Activated CD8-positive, alpha-beta T cell treated with anti-CD3 and anti-CD28 coated beads, Interleukin-2, amount 10 ng/mL, durations not matched to agents 7 days and 5 days (primary cell): ENCODE measurements at regions not wholly inside any gene's neighbourhood (a gene's known extent, or its start where the extent isn't known, plus 50 kb on each side); places are given as distances from the start of the nearest gene placed in this dataset.

Experiments used
- ATAC-seq: fragments of 150-1000 bp; cut with Tn5 transposase; one replicate; pipeline ENCODE4 v1.10.0; 2021; ENCODE audit warnings: moderate library complexity
- CTCF ChIA-PET: fragments of 350-600 bp; sonication (Branson Sonifier 250); formaldehyde crosslinking; loops from one replicate; lab custom pipeline; 2021; ENCODE audit warnings: antibody characterized with exemption; lab: Charles Lee
- POLR2A ChIA-PET: fragments of 350-600 bp; sonication (Branson Sonifier 250); formaldehyde crosslinking; loops from one replicate; lab custom pipeline; 2021; ENCODE audit warnings: antibody characterized with exemption; lab: Charles Lee
- DNase-seq: peaks from one replicate; pipeline ENCODE4 v3.0.0-alpha.2; 2020
- H3K27ac Mint-ChIP-seq: one replicate; pipeline ENCODE4 v1.8.0; 2021; ENCODE audit warnings: mild to moderate bottlenecking, mixed read lengths
- H3K27me3 Mint-ChIP-seq: one replicate; pipeline ENCODE4 v1.8.0; 2021; ENCODE audit warnings: low read depth, mixed read lengths
- H3K36me3 Mint-ChIP-seq: one replicate; pipeline ENCODE4 v1.8.0; 2021; ENCODE audit warnings: low read depth, mixed read lengths
- H3K4me1 Mint-ChIP-seq: one replicate; pipeline ENCODE4 v1.8.0; 2021; ENCODE audit warnings: low read depth, mixed read lengths
- H3K4me3 Mint-ChIP-seq: one replicate; pipeline ENCODE4 v1.8.0; 2021; ENCODE audit warnings: mild to moderate bottlenecking, mixed read lengths
- H3K9me3 Mint-ChIP-seq: one replicate; pipeline ENCODE4 v1.8.0; 2022; ENCODE audit warnings: mixed read lengths; ENCODE audit not compliant: insufficient read depth

- Mint-ChIP-seq H3K36me3 (no peaks in the 10 kb centered on the region), H3K4me3 (no peak overlapping the region), H3K4me1 (peaks cover 1% of the 10 kb centered on the region), H3K27me3 (no peaks in the 10 kb centered on the region), H3K27ac (no peak overlapping the region), H3K9me3 (no peaks in the 10 kb centered on the region)
- CTCF ChIA-PET, result no interaction called here
- ATAC-seq (no peak), DNase-seq (no peak)
- POLR2A ChIA-PET, result no interaction called here
Observed at GRCh38 chrX:63514569-63515080, 163.5 kb upstream of the SPIN4 start.

DNA sequence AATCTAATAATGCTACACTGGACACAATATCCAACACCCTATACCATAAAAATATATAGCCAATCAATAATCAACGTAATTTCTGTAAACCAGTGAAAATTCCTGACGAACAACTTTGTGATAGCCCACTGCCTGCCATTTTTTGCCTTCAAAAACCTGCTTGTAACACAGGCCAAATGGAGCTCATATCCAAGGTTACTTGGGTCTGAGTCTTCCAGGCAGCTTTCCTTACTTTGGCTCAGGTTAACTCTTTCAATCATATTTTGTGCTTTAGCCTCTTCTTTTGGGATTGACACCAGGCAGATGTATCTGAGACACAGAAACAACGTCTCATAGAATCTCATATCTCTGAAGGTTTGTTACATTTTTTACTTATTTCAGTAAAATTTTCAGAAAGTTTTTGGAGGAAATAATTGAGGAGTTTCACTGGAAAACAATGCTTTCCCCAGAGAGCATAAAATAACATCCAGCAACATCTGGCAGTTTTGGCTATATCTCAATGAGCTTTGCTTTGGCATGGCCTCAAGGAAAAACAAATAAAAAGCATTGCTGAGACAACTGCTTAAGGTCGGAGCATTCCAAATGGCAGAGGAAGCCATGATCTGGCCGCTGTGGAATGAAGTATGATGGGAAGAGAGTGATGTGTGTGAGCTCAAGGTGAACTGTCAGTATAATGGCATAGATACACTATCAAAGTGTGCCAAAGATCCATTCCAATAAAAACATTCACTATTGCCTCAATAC, 162.9 kb upstream of the SPIN4 start:
- no peak for ATAC-seq
- Mint-ChIP-seq H3K27me3 (no peaks in the 10 kb centered on the region), H3K27ac (no peak overlapping the region), H3K4me1 (peaks cover 3% of the 10 kb centered on the region), H3K9me3 (no peaks in the 10 kb centered on the region), H3K36me3 (no peaks in the 10 kb centered on the region), H3K4me3 (no peak overlapping the region)
- CTCF ChIA-PET, result no interaction called here
- POLR2A ChIA-PET, result no interaction called here
- DNase-seq, result no peak

- peaks cover 3% of the 10 kb centered on the region for H3K4me1 Mint-ChIP-seq
- no peak overlapping the region for H3K4me3 Mint-ChIP-seq
- H3K9me3 Mint-ChIP-seq, result no peaks in the 10 kb centered on the region
- CTCF ChIA-PET, result no interaction called here
- H3K36me3 Mint-ChIP-seq, result no peaks in the 10 kb centered on the region
- no peak for DNase-seq
- H3K27ac Mint-ChIP-seq, result no peak overlapping the region
- no peak for ATAC-seq
- POLR2A ChIA-PET, result no interaction called here
- H3K27me3 Mint-ChIP-seq, result no peaks in the 10 kb centered on the region
Observed at GRCh38 chrX:63511361-63511760, 160.2 kb upstream of the SPIN4 start.

GRCh38 chrX:63508668-63509067, 157.5 kb upstream of the SPIN4 start:
- POLR2A ChIA-PET, result no interaction called here
- DNase-seq, result no peak

GRCh38 chrX:63506320-63506719, 155.2 kb upstream of the SPIN4 start:
- no peaks in the 10 kb centered on the region for H3K27me3 Mint-ChIP-seq
- ChIA-PET CTCF (interaction anchor here (0.7 to 1.0 kb wide), 4 partner anchors 10 to 1287 kb away, joined by 3 read pairs; no protein-coding TSS in a partner anchor), POLR2A (no interaction called here)
- H3K36me3 Mint-ChIP-seq, result no peaks in the 10 kb centered on the region
- H3K4me1 Mint-ChIP-seq, result peaks cover 7% of the 10 kb centered on the region
- DNase-seq (no peak), ATAC-seq (no peak)
- H3K4me3 Mint-ChIP-seq, result no peak overlapping the region
- no peak overlapping the region for H3K27ac Mint-ChIP-seq
- H3K9me3 Mint-ChIP-seq, result no peaks in the 10 kb centered on the region

More at GRCh38 chrX:63508668-63509067, 157.5 kb upstream of the SPIN4 start:
- no peak overlapping the region for H3K27ac Mint-ChIP-seq
- H3K36me3 Mint-ChIP-seq, result no peaks in the 10 kb centered on the region
- H3K9me3 Mint-ChIP-seq, result no peaks in the 10 kb centered on the region
- CTCF ChIA-PET, result no interaction called here
- H3K4me3 Mint-ChIP-seq, result no peak overlapping the region
- H3K27me3 Mint-ChIP-seq, result no peaks in the 10 kb centered on the region
- H3K4me1 Mint-ChIP-seq, result peaks cover 7% of the 10 kb centered on the region
- ATAC-seq, result no peak

DNA sequence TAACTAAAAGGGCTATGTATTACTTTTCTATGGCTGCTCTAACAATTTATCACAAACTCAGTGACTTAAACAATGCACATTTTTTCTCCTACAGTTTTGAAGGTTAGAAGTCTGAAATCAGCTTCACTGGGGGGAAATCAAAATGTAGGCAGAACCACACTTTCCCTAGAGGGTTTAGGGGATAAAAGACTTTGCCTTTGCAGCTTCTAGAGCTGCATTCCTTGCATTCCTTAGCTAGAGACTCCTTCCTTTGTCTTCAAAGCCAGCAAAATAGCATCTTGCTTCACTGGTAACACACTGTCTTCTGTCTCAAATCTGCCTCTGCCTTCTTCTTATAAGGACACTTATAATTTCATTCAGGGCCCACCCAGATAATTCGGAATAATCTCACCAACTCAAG, 152.4 kb upstream of the SPIN4 start:
- POLR2A ChIA-PET, result no interaction called here
- Mint-ChIP-seq H3K36me3 (no peaks in the 10 kb centered on the region), H3K4me1 (peaks cover 4% of the 10 kb centered on the region), H3K9me3 (peaks cover 4% of the 10 kb centered on the region), H3K4me3 (no peak overlapping the region), H3K27me3 (no peaks in the 10 kb centered on the region), H3K27ac (no peak overlapping the region)
- CTCF ChIA-PET, result no interaction called here
- ATAC-seq (no peak), DNase-seq (no peak)

GRCh38 chrX:63488546-63489373, 137.6 kb upstream of the SPIN4 start:
- CTCF ChIA-PET, result no interaction called here
- POLR2A ChIA-PET, result no interaction called here
- H3K4me3 Mint-ChIP-seq, result no peak overlapping the region
- H3K36me3 Mint-ChIP-seq, result peaks cover 4% of the 10 kb centered on the region
- no peaks in the 10 kb centered on the region for H3K9me3 Mint-ChIP-seq
- H3K27ac Mint-ChIP-seq, result no peak overlapping the region
- DNase-seq (no peak), ATAC-seq (no peak)
- no peaks in the 10 kb centered on the region for H3K27me3 Mint-ChIP-seq
- H3K4me1 Mint-ChIP-seq, result peaks cover 2% of the 10 kb centered on the region

GRCh38 chrX:63475200-63475599, 124.1 kb upstream of the SPIN4 start:
- Mint-ChIP-seq H3K27me3 (no peaks in the 10 kb centered on the region), H3K4me1 (no peaks in the 10 kb centered on the region), H3K27ac (no peak overlapping the region), H3K36me3 (peaks cover 21% of the 10 kb centered on the region), H3K4me3 (no peak overlapping the region), H3K9me3 (peaks cover 15% of the 10 kb centered on the region)
- CTCF ChIA-PET, result no interaction called here
- DNase-seq, result no peak
- ATAC-seq, result no peak
- POLR2A ChIA-PET, result no interaction called here

DNA sequence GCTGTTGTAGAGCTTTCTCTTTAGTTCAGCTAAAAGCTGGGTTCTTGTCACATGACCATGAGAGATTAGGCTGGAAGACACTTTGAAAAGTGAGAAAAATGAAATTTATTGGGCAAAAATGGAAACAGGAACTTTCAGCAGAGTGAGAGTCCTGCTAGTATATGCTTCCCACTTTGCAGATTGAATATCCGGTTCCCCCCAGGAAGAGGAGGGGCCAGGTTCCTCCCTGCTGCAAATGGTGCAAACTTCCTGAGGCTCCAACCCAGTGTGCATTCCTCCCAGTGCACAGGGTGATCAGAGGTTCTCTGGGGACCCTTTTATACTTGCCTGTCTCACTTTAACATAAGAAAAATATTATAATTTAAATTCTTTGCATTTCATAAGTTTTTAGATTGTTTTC, 119.9 kb upstream of the SPIN4 start:
- DNase-seq, result no peak
- Mint-ChIP-seq H3K4me3 (no peak overlapping the region), H3K27me3 (no peaks in the 10 kb centered on the region), H3K4me1 (no peaks in the 10 kb centered on the region), H3K27ac (no peak overlapping the region), H3K36me3 (peaks cover 10% of the 10 kb centered on the region), H3K9me3 (peaks cover 10% of the 10 kb centered on the region)
- no peak for ATAC-seq
- POLR2A ChIA-PET, result no interaction called here
- CTCF ChIA-PET, result no interaction called here

DNA sequence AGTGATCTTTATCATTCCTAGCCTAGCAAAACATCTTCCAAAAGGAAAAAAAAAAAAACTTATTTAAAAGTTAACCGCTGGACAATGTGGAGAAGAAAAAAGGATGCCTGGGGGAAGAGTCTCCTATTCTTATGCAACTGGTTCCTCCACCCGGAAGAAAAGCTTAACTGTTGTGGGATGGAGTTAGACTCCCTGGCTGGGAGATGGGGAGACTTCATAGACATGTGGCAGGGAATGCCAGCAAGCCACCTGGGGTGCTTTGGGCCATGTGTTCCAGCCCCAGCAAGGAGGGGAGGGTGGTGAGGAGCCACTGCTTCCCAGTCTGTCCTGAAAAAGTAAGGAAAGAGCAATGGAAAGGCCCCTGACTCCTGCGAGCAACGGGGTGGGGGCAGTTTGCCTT, 119.4 kb upstream of the SPIN4 start:
- ChIA-PET CTCF (no interaction called here), POLR2A (no interaction called here)
- H3K27me3 Mint-ChIP-seq, result no peaks in the 10 kb centered on the region
- H3K4me3 Mint-ChIP-seq, result no peak overlapping the region
- H3K36me3 Mint-ChIP-seq, result peaks cover 5% of the 10 kb centered on the region
- no peak overlapping the region for H3K27ac Mint-ChIP-seq
- H3K4me1 Mint-ChIP-seq, result no peaks in the 10 kb centered on the region
- DNase-seq (no peak), ATAC-seq (no peak)
- peaks cover 5% of the 10 kb centered on the region for H3K9me3 Mint-ChIP-seq

DNA sequence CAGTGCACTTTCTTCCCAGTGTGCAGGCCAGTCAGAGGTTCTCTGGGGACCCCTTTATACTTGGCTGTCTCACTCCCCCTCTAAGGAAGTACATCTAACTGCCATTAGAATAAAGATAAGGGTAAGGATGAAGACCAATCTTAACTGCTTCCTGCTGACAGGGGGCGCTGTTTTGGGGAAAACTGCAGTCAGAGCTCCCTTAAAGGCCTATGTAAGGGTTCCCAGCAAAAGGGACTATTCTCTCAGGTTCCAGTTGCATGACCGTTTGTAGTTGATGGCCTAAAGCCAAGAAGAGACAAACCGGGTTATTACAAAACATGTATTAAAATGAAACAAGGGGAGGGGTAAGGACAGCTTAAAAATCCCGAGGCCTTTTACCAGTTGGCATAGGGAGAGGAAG, 115.6 kb upstream of the SPIN4 start:
- ChIA-PET CTCF (no interaction called here), POLR2A (no interaction called here)
- Mint-ChIP-seq H3K27me3 (no peaks in the 10 kb centered on the region), H3K27ac (no peak overlapping the region), H3K36me3 (peaks cover 2% of the 10 kb centered on the region), H3K4me1 (no peaks in the 10 kb centered on the region), H3K9me3 (peaks cover 6% of the 10 kb centered on the region), H3K4me3 (no peak overlapping the region)
- ATAC-seq (no peak), DNase-seq (no peak)

- H3K36me3 Mint-ChIP-seq, result peaks cover 2% of the 10 kb centered on the region
- DNase-seq (no peak), ATAC-seq (no peak)
- H3K27ac Mint-ChIP-seq, result no peak overlapping the region
- no peak overlapping the region for H3K4me3 Mint-ChIP-seq
- peaks cover 8% of the 10 kb centered on the region for H3K9me3 Mint-ChIP-seq
- ChIA-PET POLR2A (no interaction called here), CTCF (no interaction called here)
- no peaks in the 10 kb centered on the region for H3K4me1 Mint-ChIP-seq
- H3K27me3 Mint-ChIP-seq, result no peaks in the 10 kb centered on the region
Observed at GRCh38 chrX:63458981-63459380, 107.8 kb upstream of the SPIN4 start.
